Muscle layer of colon (tissue), 2 donors: ENCODE measurements at regions not wholly inside any gene's neighbourhood (a gene's known extent, or its start where the extent isn't known, plus 50 kb on each side); places are given as distances from the start of the nearest gene placed in this dataset.

Experiments
- H3K27ac ChIP-seq: one replicate; pipeline ENCODE4 v1.7.0; 2013; ENCODE audit warnings: low read depth, mild to moderate bottlenecking, low read length, moderate library complexity
- H3K27me3 ChIP-seq, 2 donors: one replicate each; pipeline ENCODE4 v1.7.0; 2013; ENCODE audit warnings: low read length in 2 of 2, mild to moderate bottlenecking in 2 of 2; ENCODE audit not compliant: insufficient read depth in 2 of 2, control insufficient read depth in 1 of 2
- H3K36me3 ChIP-seq: one replicate; pipeline ENCODE4 v1.7.0; 2013; ENCODE audit warnings: mild to moderate bottlenecking, low read length; ENCODE audit not compliant: insufficient read depth
- H3K4me1 ChIP-seq: one replicate; pipeline ENCODE4 v1.7.0; 2013; ENCODE audit warnings: mild to moderate bottlenecking, low read length; ENCODE audit not compliant: insufficient read depth
- H3K4me3 ChIP-seq, 2 donors: one replicate each; pipeline ENCODE4 v1.7.0; 2013; ENCODE audit warnings: low read length in 2 of 2, low read depth in 1 of 2, mild to moderate bottlenecking in 1 of 2, moderate library complexity in 1 of 2
- H3K9ac ChIP-seq: one replicate; pipeline ENCODE4 v1.7.0; 2013; ENCODE audit warnings: low read length
- H3K9me3 ChIP-seq: one replicate; pipeline ENCODE4 v1.7.0; 2013; ENCODE audit warnings: mild to moderate bottlenecking, low read length
- donor health status: abdominal sarcoma.
- donor health status: Adenocarcinoma of cecum.

DNA sequence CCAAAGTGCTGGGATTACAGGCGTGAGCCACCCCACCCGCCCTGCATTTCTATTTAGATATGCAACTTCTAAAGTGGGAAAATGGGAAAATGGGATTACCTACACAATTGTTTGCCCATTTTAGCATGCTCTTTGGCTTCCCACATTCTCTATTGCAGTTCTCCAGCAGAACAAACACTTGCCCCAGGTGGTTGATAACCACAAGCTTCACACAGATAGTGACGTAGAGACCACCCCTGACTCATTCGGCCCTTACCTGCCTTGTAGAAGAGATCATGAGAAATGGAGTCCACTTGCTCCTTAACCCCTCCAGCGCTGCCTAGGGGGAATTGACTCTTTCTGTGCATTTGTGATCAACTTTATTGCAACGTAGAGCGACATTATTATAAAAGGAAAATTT, 83.2 kb upstream of the RAP2B start:
- Histone ChIP-seq H3K27me3 (no peaks in the 10 kb centered on the region), H3K9ac (no peak overlapping the region), H3K4me1 (no peaks in the 10 kb centered on the region), H3K4me3 (no peak overlapping the region), H3K36me3 (no peaks in the 10 kb centered on the region), H3K27ac (no peak overlapping the region), H3K9me3 (no peaks in the 10 kb centered on the region)

DNA sequence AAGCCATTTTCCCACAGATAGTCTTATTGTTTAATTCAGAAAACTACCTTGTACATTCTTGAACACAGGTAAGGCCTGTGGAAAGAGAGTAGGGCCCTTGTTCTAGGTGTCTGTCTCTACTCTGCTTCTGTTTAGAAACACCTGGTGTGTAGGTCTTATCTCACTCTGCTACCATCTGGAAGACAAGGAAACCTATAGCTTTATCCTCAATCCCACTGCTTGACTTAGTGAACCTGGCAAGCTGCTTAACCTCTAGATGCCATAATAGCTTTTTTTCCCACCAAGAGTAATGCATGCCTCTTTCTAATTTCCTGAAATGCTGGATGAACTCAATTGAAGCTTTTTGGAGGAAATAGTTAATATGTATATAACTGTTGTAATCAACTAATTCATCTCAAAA, 82.6 kb upstream of the RAP2B start:
- Histone ChIP-seq H3K36me3 (no peaks in the 10 kb centered on the region), H3K27me3 (no peaks in the 10 kb centered on the region), H3K4me1 (no peaks in the 10 kb centered on the region), H3K27ac (no peak overlapping the region), H3K9me3 (no peaks in the 10 kb centered on the region), H3K9ac (no peak overlapping the region), H3K4me3 (no peak overlapping the region)

DNA sequence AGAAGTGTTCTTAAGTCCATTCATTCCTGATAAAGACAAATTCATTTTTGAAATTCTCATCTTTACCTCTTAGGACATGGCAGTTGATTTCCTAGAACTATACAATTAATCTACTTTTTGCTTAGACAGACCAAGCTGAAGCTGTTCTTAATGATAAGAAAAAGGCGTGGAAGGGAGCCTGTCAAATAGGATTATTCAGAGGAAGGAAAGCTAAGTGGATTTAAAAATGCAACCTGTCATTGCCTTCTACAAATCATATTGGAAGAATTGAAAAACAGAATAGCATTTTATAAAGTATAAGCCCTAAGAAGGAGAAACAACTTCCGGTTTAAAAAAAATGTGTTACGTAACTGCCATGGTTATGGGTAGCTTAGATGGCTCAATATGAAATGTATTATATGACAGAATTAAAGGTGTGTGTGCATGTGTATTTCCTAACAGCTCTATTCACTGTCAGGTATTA, 81.2 kb upstream of the RAP2B start:
- H3K36me3 ChIP-seq = no peaks in the 10 kb centered on the region
- no peaks in the 10 kb centered on the region for H3K9me3 ChIP-seq
- no peaks in the 10 kb centered on the region for H3K4me1 ChIP-seq
- no peak overlapping the region for H3K27ac ChIP-seq
- no peak overlapping the region for H3K9ac ChIP-seq
- H3K4me3 ChIP-seq = no peak overlapping the region
- H3K27me3 ChIP-seq = no peaks in the 10 kb centered on the region

DNA sequence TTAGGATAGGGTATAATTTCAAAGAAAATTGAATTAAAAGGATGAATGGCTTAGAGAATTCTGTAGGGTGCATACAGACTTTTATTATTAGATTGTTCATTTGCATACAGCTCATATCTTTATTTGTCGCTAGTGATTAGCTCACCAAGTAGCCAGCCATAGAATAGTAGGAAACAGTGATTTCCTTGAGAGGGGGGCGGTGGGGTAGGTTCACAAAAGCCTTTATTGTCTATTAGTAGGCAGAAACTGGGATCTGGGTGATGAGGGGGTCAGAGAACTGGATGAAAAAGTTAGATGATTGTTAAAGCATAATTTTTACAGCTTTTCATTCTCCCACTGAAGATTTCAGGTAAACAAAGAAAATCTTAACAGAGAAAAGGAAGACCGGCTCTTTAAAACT, 77.6 kb upstream of the RAP2B start:
- no peaks in the 10 kb centered on the region for H3K4me1 ChIP-seq
- H3K9me3 ChIP-seq = no peaks in the 10 kb centered on the region
- no peaks in the 10 kb centered on the region for H3K36me3 ChIP-seq
- H3K9ac ChIP-seq = no peak overlapping the region
- no peak overlapping the region for H3K27ac ChIP-seq
- no peaks in the 10 kb centered on the region for H3K27me3 ChIP-seq
- no peak overlapping the region for H3K4me3 ChIP-seq

DNA sequence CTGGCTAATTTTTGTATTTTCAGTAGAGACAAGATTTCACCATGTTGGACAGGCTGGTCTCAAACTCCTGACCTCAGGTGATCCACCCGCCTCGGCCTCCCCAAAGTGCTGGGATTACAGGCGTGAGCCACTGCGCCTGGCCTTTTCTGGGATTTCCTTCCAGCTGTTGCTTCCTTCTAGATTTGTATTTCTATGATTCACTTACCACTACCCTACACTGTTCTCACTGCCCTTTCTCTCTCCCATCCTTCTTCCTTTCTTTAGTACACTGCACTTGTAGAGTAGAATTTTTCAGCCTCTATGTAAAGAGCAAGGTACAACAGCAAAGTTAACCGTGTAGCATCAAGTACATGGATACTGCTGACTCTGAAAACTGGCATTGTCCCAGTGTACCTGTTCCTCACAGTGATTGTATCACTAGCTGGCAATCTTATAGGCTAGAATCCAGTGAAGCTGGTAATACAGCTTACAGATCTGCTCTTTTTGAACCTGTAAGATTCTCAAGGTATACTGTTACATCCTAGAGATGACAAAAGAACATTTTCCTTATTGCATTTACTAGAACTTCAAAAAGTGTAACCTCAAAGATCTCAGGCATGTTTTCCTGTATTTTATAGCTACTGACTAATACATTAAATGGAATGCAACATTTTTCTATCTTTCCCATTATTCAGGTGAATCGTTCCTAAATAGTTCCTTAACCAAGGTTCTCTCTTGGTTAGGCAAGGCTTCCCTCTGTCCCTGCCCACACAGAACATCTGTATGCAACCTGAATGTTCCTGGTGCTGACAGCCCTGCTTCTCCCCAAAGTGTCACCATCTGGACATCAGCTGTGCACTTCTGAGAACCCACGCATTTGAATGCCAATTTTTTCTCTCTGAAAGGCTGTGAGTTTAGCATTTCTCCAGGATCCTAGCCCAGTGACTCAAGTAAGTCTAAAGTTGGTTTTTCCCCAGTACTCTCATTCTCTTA, 74.1 kb upstream of the RAP2B start:
- Histone ChIP-seq H3K9me3 (no peaks in the 10 kb centered on the region), H3K36me3 (no peaks in the 10 kb centered on the region), H3K4me3 (no peak overlapping the region), H3K27ac (no peak overlapping the region), H3K9ac (no peak overlapping the region), H3K27me3 (no peaks in the 10 kb centered on the region), H3K4me1 (no peaks in the 10 kb centered on the region)

DNA sequence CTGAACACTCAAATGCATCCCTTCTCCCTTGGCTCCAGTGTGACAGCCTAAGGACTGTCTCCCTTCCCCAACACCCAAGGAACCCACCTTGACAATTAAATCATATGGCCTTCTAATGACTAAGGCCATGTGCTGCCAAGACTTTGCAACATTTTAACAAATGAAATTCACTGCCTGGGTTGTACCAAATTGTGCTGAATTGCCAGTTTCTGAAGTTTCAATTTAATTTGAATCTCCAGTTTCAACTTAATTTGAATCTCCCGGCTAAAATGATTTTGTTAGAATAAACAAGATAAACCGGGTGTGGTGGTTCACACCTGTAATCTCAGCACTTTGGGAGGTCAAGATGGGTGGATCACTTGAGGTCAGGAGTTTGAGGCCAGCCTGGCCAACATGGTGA, 72.4 kb upstream of the RAP2B start:
- Histone ChIP-seq H3K36me3 (no peaks in the 10 kb centered on the region), H3K9ac (no peak overlapping the region), H3K9me3 (no peaks in the 10 kb centered on the region), H3K27ac (no peak overlapping the region), H3K4me1 (no peaks in the 10 kb centered on the region), H3K4me3 (no peak overlapping the region), H3K27me3 (no peaks in the 10 kb centered on the region)

DNA sequence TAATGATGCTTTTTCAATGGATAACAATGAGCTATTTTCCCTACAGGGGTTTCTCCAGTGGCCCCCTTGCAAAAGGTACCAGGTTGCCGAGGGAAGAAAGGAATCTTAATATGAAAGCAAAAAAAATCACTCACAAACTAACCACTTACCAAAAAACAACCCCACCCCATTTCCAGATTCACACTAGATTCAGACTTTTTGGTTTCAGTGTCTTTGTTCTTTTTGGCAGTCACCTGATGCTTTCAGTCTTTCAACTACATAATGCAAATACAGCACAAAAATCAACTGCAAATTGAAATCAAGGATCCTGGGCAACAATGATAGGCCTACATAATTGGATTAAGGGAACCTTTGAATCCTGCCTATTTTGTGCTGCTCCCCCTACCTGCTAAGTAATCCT, 71.1 kb upstream of the RAP2B start:
- Histone ChIP-seq H3K4me3 (no peak overlapping the region), H3K4me1 (no peaks in the 10 kb centered on the region), H3K9ac (no peak overlapping the region)

DNA sequence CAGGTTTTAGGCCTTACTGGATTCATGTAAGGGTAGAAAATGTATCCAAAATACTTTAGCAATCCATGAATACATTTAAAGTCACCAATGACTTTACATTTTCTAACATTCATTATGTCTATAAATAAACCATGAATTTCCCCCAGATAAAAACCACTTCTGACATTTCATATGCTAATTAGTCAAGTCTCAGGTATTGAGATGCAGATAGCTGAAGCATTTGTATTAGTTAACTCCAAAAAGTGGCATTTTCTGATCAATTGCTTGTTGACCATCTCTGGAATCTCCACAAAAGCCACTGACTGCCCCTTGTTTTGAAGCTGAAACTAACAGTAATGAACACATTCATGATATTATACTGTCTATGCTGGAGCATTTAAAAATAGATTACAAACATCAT, 68.4 kb upstream of the RAP2B start:
- Histone ChIP-seq H3K4me3 (no peak overlapping the region), H3K27me3 (no peaks in the 10 kb centered on the region), H3K9me3 (no peaks in the 10 kb centered on the region), H3K9ac (no peak overlapping the region), H3K27ac (no peak overlapping the region), H3K4me1 (no peaks in the 10 kb centered on the region), H3K36me3 (no peaks in the 10 kb centered on the region)

More for the DNA sequence above, 71.1 kb upstream of the RAP2B start:
- Histone ChIP-seq H3K27me3 (no peaks in the 10 kb centered on the region), H3K27ac (no peak overlapping the region), H3K36me3 (no peaks in the 10 kb centered on the region), H3K9me3 (no peaks in the 10 kb centered on the region)

DNA sequence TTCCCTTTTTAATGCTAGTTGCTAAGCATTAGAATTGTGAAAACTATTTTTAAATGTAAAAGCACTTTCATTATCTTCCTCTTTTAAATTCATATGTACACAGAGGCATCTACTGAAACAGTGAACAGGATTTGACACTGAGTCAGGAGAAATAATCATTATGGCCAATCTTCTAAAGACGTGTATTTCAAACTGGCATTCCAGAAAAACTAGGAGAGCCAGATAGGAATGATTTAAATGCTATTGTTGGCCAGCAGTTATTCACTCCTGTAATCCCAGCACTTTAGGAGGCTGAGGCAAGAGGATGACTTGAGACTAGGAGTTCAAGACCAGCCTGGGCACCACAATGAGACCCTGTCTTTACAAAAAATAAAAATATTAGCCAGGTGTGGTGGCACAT, 67.6 kb upstream of the RAP2B start:
- Histone ChIP-seq H3K27ac (no peak overlapping the region), H3K27me3 (no peaks in the 10 kb centered on the region), H3K9ac (no peak overlapping the region), H3K9me3 (no peaks in the 10 kb centered on the region), H3K4me3 (no peak overlapping the region), H3K36me3 (no peaks in the 10 kb centered on the region), H3K4me1 (no peaks in the 10 kb centered on the region)

DNA sequence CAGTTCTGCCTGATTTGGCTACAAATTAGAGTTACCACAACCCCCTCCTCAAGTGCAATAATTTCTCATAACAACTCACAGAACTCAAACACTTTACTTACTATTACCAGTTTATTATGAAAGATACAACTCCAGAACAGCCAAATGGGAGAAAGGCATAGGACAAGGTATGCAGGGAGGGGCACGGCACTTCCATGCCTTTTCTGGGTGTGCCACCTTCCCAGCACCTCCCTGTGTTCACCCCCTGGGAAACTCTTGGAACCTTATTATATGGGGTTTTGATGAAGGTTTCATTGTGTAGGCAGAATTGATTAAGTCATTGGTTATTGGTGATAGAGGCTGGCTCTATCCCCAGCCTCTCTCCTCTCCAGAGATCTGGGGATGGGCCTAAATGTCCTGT, 66.6 kb upstream of the RAP2B start:
- Histone ChIP-seq H3K9ac (no peak overlapping the region), H3K9me3 (no peaks in the 10 kb centered on the region), H3K27ac (no peak overlapping the region), H3K4me1 (no peaks in the 10 kb centered on the region), H3K36me3 (no peaks in the 10 kb centered on the region), H3K27me3 (no peaks in the 10 kb centered on the region), H3K4me3 (no peak overlapping the region)

DNA sequence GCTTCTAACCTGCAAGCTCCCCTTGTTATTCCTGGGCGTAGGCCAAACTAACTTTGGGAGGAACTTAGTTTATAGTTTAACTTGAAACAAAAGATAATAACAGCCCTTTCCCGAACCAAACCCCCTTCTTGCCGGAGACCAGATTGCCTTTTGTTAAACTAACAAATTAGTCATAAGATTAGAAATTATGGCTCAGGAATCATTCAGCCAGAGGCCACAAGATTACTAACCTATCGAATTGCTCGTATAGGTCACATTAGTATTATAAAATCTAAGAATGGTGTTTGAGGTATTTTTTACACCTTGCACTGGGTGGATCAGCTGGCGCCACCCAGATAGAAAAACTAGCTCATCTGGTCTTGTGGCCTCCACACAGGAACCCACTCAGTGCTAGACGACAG, 65.3 kb upstream of the RAP2B start:
- Histone ChIP-seq H3K27ac (no peak overlapping the region), H3K4me1 (no peaks in the 10 kb centered on the region), H3K4me3 (no peak overlapping the region), H3K9me3 (no peaks in the 10 kb centered on the region), H3K27me3 (no peaks in the 10 kb centered on the region), H3K36me3 (no peaks in the 10 kb centered on the region), H3K9ac (no peak overlapping the region)

DNA sequence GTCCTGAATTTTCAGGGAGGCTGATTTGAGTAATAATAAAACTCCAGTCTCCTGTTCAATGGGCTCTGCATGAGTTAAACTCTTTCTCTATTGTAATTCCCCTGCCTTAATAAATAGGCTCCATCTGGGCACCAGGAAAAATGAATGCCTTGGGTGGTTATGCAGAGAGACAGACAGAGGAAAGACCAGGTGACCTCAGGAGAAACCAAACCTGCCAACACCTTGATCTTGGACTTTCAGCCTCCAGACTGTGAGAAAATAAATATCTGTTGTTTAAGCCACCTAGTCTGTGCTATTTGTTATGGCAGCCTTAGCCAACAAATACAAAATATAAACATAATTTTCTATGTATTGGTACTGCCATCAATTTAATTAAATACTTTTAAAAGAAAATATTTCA, 64.8 kb upstream of the RAP2B start:
- H3K9ac ChIP-seq = no peak overlapping the region
- no peaks in the 10 kb centered on the region for H3K36me3 ChIP-seq
- no peaks in the 10 kb centered on the region for H3K27me3 ChIP-seq
- H3K4me1 ChIP-seq = no peaks in the 10 kb centered on the region
- no peak overlapping the region for H3K4me3 ChIP-seq
- H3K9me3 ChIP-seq = no peaks in the 10 kb centered on the region
- H3K27ac ChIP-seq = no peak overlapping the region
